K562 (cell line): ENCODE measurements at regions not wholly inside any gene's neighbourhood (a gene's known extent, or its start where the extent isn't known, plus 50 kb on each side); places are given as distances from the start of the nearest gene placed in this dataset.

Experiments
- ATAC-seq: fragments of 200-7000 bp; cut with Tn5 transposase; 3 replicates; pipeline ENCODE4 v1.9.1; 2020; ENCODE audit warnings: moderate library complexity
- BruUV-seq: library from RNA; stranded (reverse); fragments of 400-500 nt; replicated peaks from 2 replicates; lab custom pipeline; 2021; lab: Mats Ljungman, UMichigan
- CTCF ChIA-PET: fragments of 300-600 bp; formaldehyde crosslinking; extraction: SDS; loops from one replicate; lab custom pipeline; 2021; ENCODE audit warnings: low intra/inter-chr PET ratio; lab: Yijun Ruan, JAX
- POLR2A ChIA-PET: fragments of 300-600, 350-650 bp; sonication (Branson Sonifier 250); formaldehyde crosslinking; extraction: SDS; loops from one replicate; lab custom pipeline; 2021; ENCODE audit warnings: antibody characterized with exemption, inconsistent platforms; lab: Yijun Ruan, JAX
- DNase-seq, 4 experiments: peaks; one replicate each; pipeline versions ENCODE4 v3.0.0 to v3.0.0-alpha.2; 2011 to 2018; ENCODE audit warnings: low spot score in 3 of 4, mixed read lengths in 3 of 4; ENCODE audit errors: extremely low read depth in 1 of 4
- FAIRE-seq: peaks from 2 replicates; lab custom pipeline; 2011; peaks lifted over from hg19 to GRCh38; lab: Jason Lieb, UNC
- H2AFZ ChIP-seq: 2 replicates; pipeline ENCODE4 v1.6.0; 2011; ENCODE audit warnings: low read depth, low read length, control low read depth, inconsistent platforms
- H3K27ac ChIP-seq: fragments of 200-600 bp; 3 replicates; pipeline ENCODE4 v1.8.0; 2011; ENCODE audit warnings: low read depth, mild to moderate bottlenecking, control low read depth, inconsistent platforms, low read length, moderate library complexity, mixed read lengths; ENCODE audit errors: extremely low read depth
- H3K27me3 ChIP-seq, 2 experiments: fragments of 300-600 bp in 1 of 2; 2 replicates in 1 of 2; 3 replicates in 1 of 2; pipeline versions ENCODE4 v1.6.0 to v1.8.0; 2011; ENCODE audit warnings: inconsistent platforms in 2 of 2, low read length in 2 of 2, mild to moderate bottlenecking in 1 of 2, mixed read lengths in 1 of 2, moderate library complexity in 1 of 2; ENCODE audit not compliant: control insufficient read depth in 2 of 2, insufficient read depth in 2 of 2
- H3K36me3 ChIP-seq: fragments of 300-600 bp; 3 replicates; pipeline ENCODE4 v1.8.0; 2011; ENCODE audit warnings: mild to moderate bottlenecking, low read length, inconsistent platforms; ENCODE audit not compliant: control insufficient read depth, insufficient read depth
- H3K4me1 ChIP-seq, 2 experiments: fragments of 200-600 bp in 1 of 2; replicated peaks in 1 of 2; 2 replicates in 1 of 2; 3 replicates in 1 of 2; pipeline versions ENCODE4 v1.5.1 to v1.8.0; 2011; ENCODE audit warnings: inconsistent platforms in 2 of 2, low read length in 2 of 2, mild to moderate bottlenecking in 1 of 2, mixed read lengths in 1 of 2, moderate library complexity in 1 of 2; ENCODE audit not compliant: control insufficient read depth in 2 of 2, insufficient read depth in 2 of 2
- H3K4me2 ChIP-seq: 2 replicates; pipeline ENCODE4 v1.6.1; 2011; ENCODE audit warnings: low read length, control low read depth, inconsistent platforms, mixed read lengths; ENCODE audit not compliant: insufficient read depth
- H3K4me3 ChIP-seq: fragments of 200-600 bp; sonication (generic), shearing (Covaris generic); 2 replicates; pipeline ENCODE4 v1.5.1; 2016; ENCODE audit warnings: control low read depth, inconsistent platforms
- H3K79me2 ChIP-seq: fragments of 200-600 bp; 3 replicates; pipeline ENCODE4 v1.8.0; 2011; ENCODE audit warnings: low read length, inconsistent platforms; ENCODE audit not compliant: control insufficient read depth, insufficient read depth
- H3K9ac ChIP-seq, 2 experiments: 2 replicates each; pipeline versions ENCODE4 v1.6.0 to v1.6.1; 2011; ENCODE audit warnings: low read depth in 2 of 2, low read length in 2 of 2, control low read depth in 1 of 2, inconsistent platforms in 1 of 2, mild to moderate bottlenecking in 1 of 2, mixed read lengths in 1 of 2; ENCODE audit not compliant: insufficient read depth in 1 of 2
- H3K9me1 ChIP-seq: one replicate; pipeline ENCODE4 v1.6.0; 2011; ENCODE audit warnings: inconsistent platforms, mild to moderate bottlenecking, low read length, moderate library complexity; ENCODE audit not compliant: control insufficient read depth, insufficient read depth
- H3K9me3 ChIP-seq: replicated peaks from 2 replicates; pipeline ENCODE4 v1.5.1; 2011; ENCODE audit warnings: low read depth, low read length, inconsistent platforms; ENCODE audit not compliant: control insufficient read depth, insufficient read depth
- H4K20me1 ChIP-seq: replicated peaks from 2 replicates; pipeline ENCODE4 v1.6.1; 2011; ENCODE audit warnings: low read length, inconsistent platforms, mixed read lengths; ENCODE audit not compliant: control insufficient read depth, insufficient read depth
- EWSR1 ChIP-seq: fragments of 450-650 bp; IDR thresholded peaks from 2 replicates; pipeline ENCODE4 v1.6.1; 2018; ENCODE audit warnings: borderline replicate concordance, mild to moderate bottlenecking, low read depth, moderate library complexity; ENCODE audit not compliant: partially characterized antibody
- GTF3C2 ChIP-seq: IDR thresholded peaks from 3 replicates; pipeline ENCODE4 v1.6.1; 2011; ENCODE audit warnings: borderline replicate concordance, mild to moderate bottlenecking, moderate library complexity; ENCODE audit not compliant: insufficient read length; ENCODE audit errors: extremely low read depth
- HIVEP1 ChIP-seq: fragments of 250-450 bp; sonication (Bioruptor Pico); IDR thresholded peaks from 2 replicates; pipeline ENCODE4 v1.4.0; 2020; ENCODE audit warnings: mild to moderate bottlenecking
- KLF6 ChIP-seq: fragments of 250-450 bp; sonication (Bioruptor Pico); IDR thresholded peaks from 2 replicates; pipeline ENCODE4 v1.4.0; 2020; ENCODE audit warnings: mild to moderate bottlenecking, moderate library complexity, borderline replicate concordance
- MAFG ChIP-seq: fragments of 450-650 bp; conservative IDR thresholded peaks from 2 replicates; pipeline ENCODE4 v1.6.1; 2016; ENCODE audit warnings: missing genetic modification characterization, missing compliant biosample characterization
- MECOM ChIP-seq: fragments of 250-450 bp; sonication (Bioruptor Pico); IDR thresholded peaks from 2 replicates; pipeline ENCODE4 v1.8.0; 2022; ENCODE audit warnings: inconsistent platforms
- MYC ChIP-seq, 2 experiments: fragments of 250-450 bp in 1 of 2; sonication (Bioruptor Pico) in 1 of 2; IDR thresholded peaks; 2 replicates each; pipeline versions ENCODE4 v1.5.1 to v1.6.1; 2012 to 2021; ENCODE audit warnings: low read depth in 2 of 2, borderline replicate concordance in 1 of 2, improper control_type of control experiment in 1 of 2, low read length in 1 of 2, mild to moderate bottlenecking in 1 of 2, moderate library complexity in 1 of 2
- PHF21A ChIP-seq: fragments of 450-650 bp; IDR thresholded peaks from 2 replicates; pipeline ENCODE4 v1.6.1; 2017; ENCODE audit warnings: low read depth, borderline replicate concordance
- SMC3 ChIP-seq: conservative IDR thresholded peaks from 2 replicates; pipeline ENCODE4 v1.6.1; 2011; ENCODE audit warnings: low read depth, low read length, improper control_type of control experiment; ENCODE audit not compliant: insufficient read depth
- ZNF140 ChIP-seq: fragments of 250-450 bp; sonication (Bioruptor Pico); IDR thresholded peaks from 2 replicates; pipeline ENCODE4 v1.8.0; 2021; ENCODE audit warnings: moderate library complexity, mild to moderate bottlenecking, inconsistent platforms
- ZNF407 ChIP-seq: fragments of 450-650 bp; IDR thresholded peaks from 2 replicates; pipeline ENCODE4 v1.6.1; 2016; ENCODE audit warnings: low read depth
- ZNF583 ChIP-seq: fragments of 250-450 bp; sonication (Bioruptor Pico); IDR thresholded peaks from 2 replicates; pipeline ENCODE4 v1.4.0; 2020
- WGBS: fragments of 100-300 bp; shearing (Covaris generic); methylation state at CpG from one replicate; pipeline ENCODE4 v1.1.6; 2016; ENCODE audit warnings: low coverage, mixed read lengths; ENCODE audit not compliant: insufficient coverage; ENCODE audit errors: missing lambda C conversion rate; 5-methylcytosine and 5-hydroxymethylcytosine counted together
- in situ Hi-C: fragments of 300-500 bp; cut with MboI; formaldehyde crosslinking; loops from 4 replicates; pipeline ENCODE4 v1.15.0; 2018; ENCODE audit warnings: inconsistent platforms, mixed read lengths
- intact Hi-C: fragments of 100-400 bp; cut with micrococcal nuclease; formaldehyde crosslinking; loops from 2 replicates; pipeline ENCODE4 v1.14.2; 2022

- no peak overlapping the region for H3K4me3 ChIP-seq
- H3K9ac ChIP-seq, result no peak overlapping the region
- WGBS, result 0% methylated on average over 3 of the region's 3 CpGs
- no peaks in the 10 kb centered on the region for H3K27me3 ChIP-seq
- no peaks in the 10 kb centered on the region for H3K79me2 ChIP-seq
- BruUV-seq, result no TSS peak
- ATAC-seq (no peak), FAIRE-seq (no peak), DNase-seq (no peak)
- H3K4me1 ChIP-seq, result no peaks in the 10 kb centered on the region
- no peaks in the 10 kb centered on the region for H3K9me1 ChIP-seq
- no peaks in the 10 kb centered on the region for H4K20me1 ChIP-seq
- no peaks in the 10 kb centered on the region for H3K9me3 ChIP-seq
- ChIA-PET CTCF (no interaction called here), POLR2A (no interaction called here)
- in situ Hi-C loops (no loop called here), intact Hi-C loops (no loop called here)
- H2AFZ ChIP-seq, result no peak overlapping the region
- no peak overlapping the region for H3K27ac ChIP-seq
- TF ChIP-seq PHF21A, result no peak
- TF ChIP-seq EWSR1, result no peak
- no peak for TF ChIP-seq MECOM (CRISPR knock-in tag)
- no peak for TF ChIP-seq ZNF140 (CRISPR knock-in tag)
- no peak for TF ChIP-seq SMC3
- no peak for TF ChIP-seq KLF6 (CRISPR knock-in tag)
- TF ChIP-seq ZNF407, result no peak
- TF ChIP-seq MYC (IDR thresholded peaks at IDR 0.05; ENCODE audit: low read depth, low read length), result no peak
- no peak for TF ChIP-seq MYC (CRISPR knock-in tag; IDR thresholded peaks at IDR 0.05; ENCODE audit: borderline replicate concordance, low read depth)
- no peak for TF ChIP-seq HIVEP1 (CRISPR knock-in tag)
- no peak for TF ChIP-seq ZNF583 (CRISPR knock-in tag)
- no peak for TF ChIP-seq MAFG (tag)
- no peak for TF ChIP-seq GTF3C2
- no peak overlapping the region for H3K4me2 ChIP-seq
- no peaks in the 10 kb centered on the region for H3K36me3 ChIP-seq
Observed at GRCh38 chr1:69315416-69315815, 252.3 kb upstream of the LRRC7 start.
